Panc1 (cell line): ENCODE measurements at regions not wholly inside any gene's neighbourhood (a gene's known extent, or its start where the extent isn't known, plus 50 kb on each side); places are given as distances from the start of the nearest gene placed in this dataset.

Experiments used
- ATAC-seq: fragments of 200-7000 bp; cut with Tn5 transposase; 2 replicates; pipeline ENCODE4 v1.9.1; 2020; ENCODE audit warnings: mild to moderate bottlenecking, moderate library complexity
- BruUV-seq: library from RNA; stranded (reverse); fragments of 400-500 nt; replicated peaks from 2 replicates; lab custom pipeline; 2021; lab: Mats Ljungman, UMichigan
- CTCF ChIA-PET: fragments of 300-600 bp; sonication (Branson Sonifier 250); formaldehyde crosslinking; loops from one replicate; lab custom pipeline; 2022; ENCODE audit warnings: antibody characterized with exemption; lab: Charles Lee
- POLR2A ChIA-PET: fragments of 300-600 bp; sonication (Branson Sonifier 250); formaldehyde crosslinking; loops from one replicate; lab custom pipeline; 2022; ENCODE audit warnings: antibody characterized with exemption; lab: Charles Lee
- DNase-seq: peaks from one replicate; pipeline ENCODE4 v3.0.0-alpha.2; 2010; ENCODE audit warnings: low read depth, low spot score
- H3K27ac ChIP-seq: 2 replicates; pipeline ENCODE4 v1.5.1; 2011; ENCODE audit warnings: mild to moderate bottlenecking, low read length, inconsistent platforms
- H3K27me3 ChIP-seq: fragments of 200-500 bp; sonication (Bioruptor generic); 2 replicates; pipeline ENCODE4 v1.6.0; 2014; ENCODE audit warnings: low read length, inconsistent platforms; ENCODE audit not compliant: control insufficient read depth, insufficient read depth
- H3K36me3 ChIP-seq: fragments of 200-500 bp; sonication (Bioruptor generic); 2 replicates; pipeline ENCODE4 v1.5.1; 2014; ENCODE audit warnings: inconsistent platforms, mild to moderate bottlenecking, low read length, moderate library complexity; ENCODE audit not compliant: control insufficient read depth, insufficient read depth
- H3K4me1 ChIP-seq: 2 replicates; pipeline ENCODE4 v1.5.1; 2011; ENCODE audit warnings: inconsistent platforms, mild to moderate bottlenecking, low read length, moderate library complexity; ENCODE audit not compliant: control insufficient read depth, insufficient read depth
- H3K4me3 ChIP-seq, 2 experiments: 2 replicates each; pipeline ENCODE4 v1.5.1; 2011 to 2012; ENCODE audit warnings: low read depth in 2 of 2, low read length in 2 of 2, mild to moderate bottlenecking in 2 of 2, inconsistent platforms in 1 of 2, moderate library complexity in 1 of 2
- H3K9me3 ChIP-seq: fragments of 200-500 bp; sonication (Bioruptor generic); 2 replicates; pipeline ENCODE4 v1.5.1; 2014; ENCODE audit warnings: low read depth, mild to moderate bottlenecking, inconsistent platforms, low read length, moderate library complexity; ENCODE audit not compliant: control insufficient read depth, insufficient read depth
- CTCF ChIP-seq: fragments of 450-650 bp; IDR thresholded peaks from 2 replicates; pipeline ENCODE4 v1.5.1; 2017; ENCODE audit warnings: mild to moderate bottlenecking
- POLR2AphosphoS5 ChIP-seq: IDR thresholded peaks from 2 replicates; pipeline ENCODE4 v1.6.1; 2012; ENCODE audit warnings: mild to moderate bottlenecking, low read depth, low read length, moderate library complexity
- REST ChIP-seq, 2 experiments: IDR thresholded peaks; 2 replicates each; pipeline ENCODE4 v1.6.1; 2011 to 2012; ENCODE audit warnings: low read depth in 2 of 2, control low read depth in 1 of 2, low read length in 1 of 2, mild to moderate bottlenecking in 1 of 2, moderate library complexity in 1 of 2; ENCODE audit not compliant: insufficient read depth in 1 of 2
- SIN3A ChIP-seq: IDR thresholded peaks from 2 replicates; pipeline ENCODE4 v1.6.1; 2012; ENCODE audit warnings: low read depth, mild to moderate bottlenecking, low read length, moderate library complexity, borderline replicate concordance; ENCODE audit not compliant: insufficient read depth
- TCF7L2 ChIP-seq: IDR thresholded peaks from 2 replicates; pipeline ENCODE4 v1.6.1; 2011; ENCODE audit warnings: mild to moderate bottlenecking, low read depth, low read length, inconsistent platforms
- in situ Hi-C: cut with HindIII; loops from 2 replicates; pipeline ENCODE4 v1.10.0; 2016; ENCODE audit warnings: low sequenced_read_pairs, low pct_unique_long_range_greater_than_20kb
- intact Hi-C: fragments of 100-400 bp; cut with micrococcal nuclease; formaldehyde crosslinking; loops from one replicate; pipeline ENCODE4 v1.10.0; 2022; ENCODE audit not compliant: unreplicated experiment

GRCh38 chr20:16917636-16918035 lies 169.5 kb downstream of the OTOR start:
- Histone ChIP-seq H3K36me3 (no peaks in the 10 kb centered on the region), H3K4me3 (no peak overlapping the region), H3K27ac (no peak overlapping the region), H3K27me3 (no peaks in the 10 kb centered on the region), H3K9me3 (no peaks in the 10 kb centered on the region), H3K4me1 (no peaks in the 10 kb centered on the region)
- in situ Hi-C loops (no loop called here), intact Hi-C loops (no loop called here)
- DNase-seq (no peak), ATAC-seq (no peak)
- no TSS peak for BruUV-seq
- ChIA-PET POLR2A (no interaction called here), CTCF (no interaction called here)
- TF ChIP-seq CTCF (no peak), POLR2AphosphoS5 (no peak), SIN3A (no peak), TCF7L2 (no peak), REST (IDR thresholded peaks at IDR 0.05; ENCODE audit: insufficient read depth in 1 of 2, low read depth in 2 of 2, low read length in 1 of 2) (no peak)

- BruUV-seq = no TSS peak
- TF ChIP-seq POLR2AphosphoS5 = no peak
- TF ChIP-seq REST (IDR thresholded peaks at IDR 0.05; ENCODE audit: insufficient read depth in 1 of 2, low read depth in 2 of 2, low read length in 1 of 2) = no peak
- no peak for TF ChIP-seq SIN3A
- TF ChIP-seq CTCF = no peak
- TF ChIP-seq TCF7L2 = no peak
- in situ Hi-C loops = no loop called here
- ATAC-seq (no peak), DNase-seq (no peak)
- no peaks in the 10 kb centered on the region for H3K27me3 ChIP-seq
- no peaks in the 10 kb centered on the region for H3K4me1 ChIP-seq
- H3K4me3 ChIP-seq = no peak overlapping the region
- ChIA-PET POLR2A (no interaction called here), CTCF (no interaction called here)
- intact Hi-C loops = no loop called here
- no peak overlapping the region for H3K27ac ChIP-seq
- H3K36me3 ChIP-seq = no peaks in the 10 kb centered on the region
- H3K9me3 ChIP-seq = no peaks in the 10 kb centered on the region
Observed at GRCh38 chr20:16918366-16918765, 170.2 kb downstream of the OTOR start.
